GM21515 (cell line): ENCODE measurements at regions not wholly inside any gene's neighbourhood (a gene's known extent, or its start where the extent isn't known, plus 50 kb on each side); places are given as distances from the start of the nearest gene placed in this dataset.
"Not testable (repeated sequence)": the region's sequence is repeated elsewhere in the genome, so short reads cannot be mapped to it uniquely, and the experiment has no call there.

Experiments used
- ATAC-seq: cut with Tn5 transposase; IDR thresholded peaks from one replicate; pipeline ENCODE4 v1.9.1; 2021; ENCODE audit not compliant: unreplicated experiment

GRCh38 chr21:35982717-35983116, 77.6 kb downstream of the SETD4 start:
- no peak for ATAC-seq

- no peak for ATAC-seq
These were observed 78.7 kb downstream of the SETD4 start for GRCh38 chr21:35981514-35982070.

GRCh38 chr21:35980821-35981220, 79.5 kb downstream of the SETD4 start:
- no peak for ATAC-seq

- not testable (repeated sequence) for ATAC-seq
These were observed 82.5 kb downstream of the SETD4 start for GRCh38 chr21:35977860-35978259.

GRCh38 chr21:35976929-35977328, 83.4 kb downstream of the SETD4 start:
- ATAC-seq = no peak

- ATAC-seq = no peak
These were observed 83.8 kb downstream of the SETD4 start for GRCh38 chr21:35976481-35976880.

- ATAC-seq = no peak
These were observed 85.6 kb downstream of the SETD4 start for GRCh38 chr21:35974775-35975174.

GRCh38 chr21:35971824-35972223, 88.5 kb downstream of the SETD4 start:
- no peak for ATAC-seq

GRCh38 chr21:35969281-35969680, 91.0 kb downstream of the SETD4 start:
- no peak for ATAC-seq

GRCh38 chr21:35968564-35968963, 91.8 kb downstream of the SETD4 start:
- no peak for ATAC-seq

- ATAC-seq = no peak
These were observed 94.6 kb downstream of the SETD4 start for GRCh38 chr21:35965699-35966098.

- ATAC-seq = no peak
These were observed 96.3 kb downstream of the SETD4 start for GRCh38 chr21:35963920-35964451.

GRCh38 chr21:35962917-35963316, 97.4 kb downstream of the SETD4 start:
- ATAC-seq = no peak

GRCh38 chr21:35954066-35954465, 106.3 kb downstream of the SETD4 start:
- ATAC-seq = no peak

- ATAC-seq = no peak
These were observed 106.7 kb downstream of the SETD4 start for GRCh38 chr21:35953597-35953996.

- ATAC-seq = no peak
These were observed 107.5 kb downstream of the SETD4 start for GRCh38 chr21:35952651-35953340.

GRCh38 chr21:35948982-35949381, 111.3 kb downstream of the SETD4 start:
- no peak for ATAC-seq

GRCh38 chr21:35945089-35945671, 115.1 kb downstream of the SETD4 start:
- ATAC-seq = no peak

GRCh38 chr21:35943752-35944151, 116.6 kb downstream of the SETD4 start:
- ATAC-seq = no peak

- no peak for ATAC-seq
These were observed 117.8 kb downstream of the SETD4 start for GRCh38 chr21:35942211-35943144.
